Spleen (tissue), 11 donors: ENCODE measurements at regions not wholly inside any gene's neighbourhood (a gene's known extent, or its start where the extent isn't known, plus 50 kb on each side); places are given as distances from the start of the nearest gene placed in this dataset.

ENCODE experiments used
- DNase-seq: peaks from one replicate; pipeline ENCODE4 v3.0.0-alpha.2; 2020
- H3K27ac ChIP-seq, 8 donors: fragments of 200-600 bp; sonication (generic) in 7 of 8; 1 replicate in 4 of 8; 2 replicates in 4 of 8; pipeline versions ENCODE4 v1.5.0 to v1.8.0; 2016 to 2021; ENCODE audit warnings: inconsistent platforms in 4 of 8, mild to moderate bottlenecking in 4 of 8, moderate library complexity in 1 of 8
- H3K27me3 ChIP-seq, 7 donors: fragments of 200-600 bp; sonication (generic) in 6 of 7; replicated peaks in 1 of 7; 1 replicate in 4 of 7; 2 replicates in 3 of 7; pipeline versions ENCODE4 v1.5.0 to v1.8.0; 2016 to 2021; ENCODE audit warnings: inconsistent platforms in 3 of 7, mild to moderate bottlenecking in 1 of 7
- H3K36me3 ChIP-seq, 6 donors: fragments of 200-600 bp; sonication (generic) in 5 of 6; 1 replicate in 4 of 6; 2 replicates in 2 of 6; pipeline versions ENCODE4 v1.5.0 to v1.8.0; 2016 to 2021; ENCODE audit warnings: inconsistent platforms in 2 of 6
- H3K4me1 ChIP-seq, 6 donors: fragments of 200-600 bp; sonication (generic) in 5 of 6; 1 replicate in 3 of 6; 2 replicates in 3 of 6; pipeline versions ENCODE4 v1.5.0 to v1.8.0; 2016 to 2021; ENCODE audit warnings: inconsistent platforms in 3 of 6
- H3K4me3 ChIP-seq, 8 donors: fragments of 200-600 bp; sonication (generic) in 7 of 8; 1 replicate in 4 of 8; 2 replicates in 4 of 8; pipeline versions ENCODE4 v1.5.0 to v1.8.0; 2016 to 2021; ENCODE audit warnings: inconsistent platforms in 4 of 8, mild to moderate bottlenecking in 4 of 8, moderate library complexity in 2 of 8
- H3K9me3 ChIP-seq, 8 donors: fragments of 200-600 bp; sonication (generic) in 7 of 8; 1 replicate in 4 of 8; 2 replicates in 4 of 8; pipeline versions ENCODE4 v1.5.0 to v1.8.0; 2016 to 2021; ENCODE audit warnings: inconsistent platforms in 4 of 8
- CTCF ChIP-seq, 11 experiments: fragments of 200-600 bp in 7 of 11; fragments of 450-650 bp in 4 of 11; sonication (generic) in 4 of 11; IDR thresholded peaks in 8 of 11; conservative IDR thresholded peaks in 3 of 11; 1 replicate in 7 of 11; 2 replicates in 4 of 11; pipeline versions ENCODE4 v1.4.0 to v1.8.0; 2016 to 2021; ENCODE audit warnings: antibody characterized with exemption in 11 of 11, inconsistent platforms in 4 of 11, mild to moderate bottlenecking in 1 of 11
- POLR2A ChIP-seq, 3 donors: fragments of 450-650 bp; IDR thresholded peaks; one replicate each; pipeline ENCODE4 v1.5.1; 2017; ENCODE audit warnings: antibody characterized with exemption in 3 of 3, mild to moderate bottlenecking in 1 of 3
- POLR2AphosphoS5 ChIP-seq, 3 donors: sonication (generic); formaldehyde crosslinking; IDR thresholded peaks; one replicate each; pipeline ENCODE4 v1.5.1; 2017; ENCODE audit warnings: antibody characterized with exemption in 3 of 3
- WGBS, 5 donors: extraction: QIAGEN DNeasy Blood & Tissue Kit in 3 of 5; methylation state at CpG; one replicate each; pipeline versions ENCODE4 v1.1.5 to v1.1.7; 2013 to 2018; 5-methylcytosine and 5-hydroxymethylcytosine counted together
- intact Hi-C: fragments of 100-400 bp; cut with DNase I; formaldehyde crosslinking; loops from one replicate; pipeline ENCODE4 v1.15.0; 2023; ENCODE audit warnings: low total_unique reads
- donor health status: healthy with polysubstance abuse.
- donor health status: DM: no; HTN: no; CAD: no; lungs with moderate emphysema.
- donor health status: DM: no; HTN: no; CAD: no.
- donor health status: Bipolar disorder and iron deficiency.
- donor health status: healthy.
- donor health status: DM: no; HTN: no; CAD: no.
- donor health status: DM: yes; HTN: yes; CAD: no.

GRCh38 chr6:92496527-92496926 is 922.8 kb downstream of the EPHA7 start:
- H3K9me3 ChIP-seq: no peaks in the 10 kb centered on the region
- no peak overlapping the region for H3K4me3 ChIP-seq
- TF ChIP-seq CTCF (IDR thresholded peaks at IDR 0.05 in 8 of 11, conservative IDR thresholded peaks at IDR 0.05 in 3 of 11) (no peak), POLR2A (IDR thresholded peaks at IDR 0.05) (no peak), POLR2AphosphoS5 (IDR thresholded peaks at IDR 0.05) (no peak)
- DNase-seq: no peak
- WGBS, 5 donors: 69 to 84% (median 73%) methylated on average over 4 of the region's 4 CpGs
- H3K4me1 ChIP-seq: no peaks in the 10 kb centered on the region
- no peaks in the 10 kb centered on the region for H3K36me3 ChIP-seq
- intact Hi-C loops: no loop called here
- H3K27me3 ChIP-seq: no peaks in the 10 kb centered on the region
- no peak overlapping the region for H3K27ac ChIP-seq

- intact Hi-C loops: no loop called here
- no peaks in the 10 kb centered on the region for H3K4me1 ChIP-seq
- H3K4me3 ChIP-seq: no peak overlapping the region
- WGBS, 5 donors: 59 to 83% (median 63%) methylated on average over 1 of the region's 1 CpG
- no peak overlapping the region for H3K27ac ChIP-seq
- no peaks in the 10 kb centered on the region for H3K36me3 ChIP-seq
- no peaks in the 10 kb centered on the region for H3K27me3 ChIP-seq
- no peak for DNase-seq
- TF ChIP-seq POLR2A (IDR thresholded peaks at IDR 0.05) (no peak), CTCF (IDR thresholded peaks at IDR 0.05 in 8 of 11, conservative IDR thresholded peaks at IDR 0.05 in 3 of 11) (no peak), POLR2AphosphoS5 (IDR thresholded peaks at IDR 0.05) (no peak)
- no peaks in the 10 kb centered on the region for H3K9me3 ChIP-seq
These were observed 924.1 kb downstream of the EPHA7 start for GRCh38 chr6:92495242-92495641.

- DNase-seq: no peak
- peaks cover 0 to 40% (median 14%) of the 10 kb centered on the region in 8 donors for H3K9me3 ChIP-seq
- no peak for TF ChIP-seq CTCF (IDR thresholded peaks at IDR 0.05 in 8 of 11, conservative IDR thresholded peaks at IDR 0.05 in 3 of 11)
- TF ChIP-seq POLR2AphosphoS5 (IDR thresholded peaks at IDR 0.05): no peak
- TF ChIP-seq POLR2A (IDR thresholded peaks at IDR 0.05): no peak
- 79 to 87% (median 80%) methylated on average over 4 of the region's 4 CpGs for WGBS, 5 donors
- H3K4me3 ChIP-seq: no peak overlapping the region
- H3K36me3 ChIP-seq: no peaks in the 10 kb centered on the region
- intact Hi-C loops: no loop called here
- no peaks in the 10 kb centered on the region for H3K27me3 ChIP-seq
- no peak overlapping the region for H3K27ac ChIP-seq
- no peaks in the 10 kb centered on the region for H3K4me1 ChIP-seq
These were observed 933.9 kb downstream of the EPHA7 start for GRCh38 chr6:92485487-92485886.

GRCh38 chr6:92479831-92480230 is 939.5 kb downstream of the EPHA7 start:
- Histone ChIP-seq H3K27ac (no peak overlapping the region), H3K27me3 (no peaks in the 10 kb centered on the region), H3K9me3 (peaks cover 0 to 9% (median 2%) of the 10 kb centered on the region in 8 donors), H3K36me3 (no peaks in the 10 kb centered on the region), H3K4me1 (no peaks in the 10 kb centered on the region), H3K4me3 (no peak overlapping the region)
- intact Hi-C loops: no loop called here
- 53 to 66% (median 61%) methylated on average over 1 of the region's 1 CpG for WGBS, 5 donors
- DNase-seq: no peak
- no peak for TF ChIP-seq POLR2AphosphoS5 (IDR thresholded peaks at IDR 0.05)

GRCh38 chr6:92473056-92473455 is 946.3 kb downstream of the EPHA7 start:
- Histone ChIP-seq H3K4me1 (no peaks in the 10 kb centered on the region), H3K9me3 (peaks cover 0 to 7% (median 0%) of the 10 kb centered on the region in 8 donors), H3K4me3 (no peak overlapping the region), H3K27ac (no peak overlapping the region), H3K27me3 (no peaks in the 10 kb centered on the region), H3K36me3 (no peaks in the 10 kb centered on the region)
- intact Hi-C loops: no loop called here
- TF ChIP-seq POLR2AphosphoS5 (IDR thresholded peaks at IDR 0.05) (no peak), POLR2A (IDR thresholded peaks at IDR 0.05) (no peak)
- no peak for DNase-seq
